ENCODE measurements at regions not wholly inside any gene's neighbourhood (a gene's known extent, or its start where the extent isn't known, plus 50 kb on each side); places are given as distances from the start of the nearest gene placed in this dataset.

DNA sequence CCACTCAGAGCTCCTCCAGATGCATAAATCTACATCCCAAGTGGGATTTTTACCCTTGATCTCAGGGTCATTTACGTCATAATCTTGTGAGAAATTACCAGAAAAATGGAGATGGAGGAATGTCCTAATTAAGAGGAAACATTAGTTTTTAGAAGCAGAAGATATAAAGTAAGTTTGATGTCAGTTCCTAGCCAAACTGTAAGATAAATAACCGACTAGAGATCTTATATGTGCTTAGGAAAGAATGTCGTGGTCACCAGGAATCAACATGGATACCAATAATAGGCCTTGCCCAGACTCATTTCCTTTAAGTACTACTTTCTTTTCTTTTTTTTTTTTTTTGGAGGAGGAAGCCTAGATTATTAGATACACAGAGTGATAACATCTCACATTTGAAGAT is 186.9 kb downstream of the UTRN start:
- H3K9me3 ChIP-seq, result no peaks in the 10 kb centered on the region
- TF ChIP-seq, protein P1, sequence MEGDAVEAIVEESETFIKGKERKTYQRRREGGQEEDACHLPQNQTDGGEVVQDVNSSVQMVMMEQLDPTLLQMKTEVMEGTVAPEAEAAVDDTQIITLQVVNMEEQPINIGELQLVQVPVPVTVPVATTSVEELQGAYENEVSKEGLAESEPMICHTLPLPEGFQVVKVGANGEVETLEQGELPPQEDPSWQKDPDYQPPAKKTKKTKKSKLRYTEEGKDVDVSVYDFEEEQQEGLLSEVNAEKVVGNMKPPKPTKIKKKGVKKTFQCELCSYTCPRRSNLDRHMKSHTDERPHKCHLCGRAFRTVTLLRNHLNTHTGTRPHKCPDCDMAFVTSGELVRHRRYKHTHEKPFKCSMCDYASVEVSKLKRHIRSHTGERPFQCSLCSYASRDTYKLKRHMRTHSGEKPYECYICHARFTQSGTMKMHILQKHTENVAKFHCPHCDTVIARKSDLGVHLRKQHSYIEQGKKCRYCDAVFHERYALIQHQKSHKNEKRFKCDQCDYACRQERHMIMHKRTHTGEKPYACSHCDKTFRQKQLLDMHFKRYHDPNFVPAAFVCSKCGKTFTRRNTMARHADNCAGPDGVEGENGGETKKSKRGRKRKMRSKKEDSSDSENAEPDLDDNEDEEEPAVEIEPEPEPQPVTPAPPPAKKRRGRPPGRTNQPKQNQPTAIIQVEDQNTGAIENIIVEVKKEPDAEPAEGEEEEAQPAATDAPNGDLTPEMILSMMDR (IDR thresholded peaks at IDR 0.05), result no peak
- H3K36me3 ChIP-seq, result peaks cover 20% of the 10 kb centered on the region
- DNase-seq (ENCODE audit: low spot score), result no peak
- no peaks in the 10 kb centered on the region for H3K4me1 ChIP-seq
- no peaks in the 10 kb centered on the region for H3K27me3 ChIP-seq
- H3K4me3 ChIP-seq, result no peak overlapping the region
- no peak overlapping the region for H3K27ac ChIP-seq

DNA sequence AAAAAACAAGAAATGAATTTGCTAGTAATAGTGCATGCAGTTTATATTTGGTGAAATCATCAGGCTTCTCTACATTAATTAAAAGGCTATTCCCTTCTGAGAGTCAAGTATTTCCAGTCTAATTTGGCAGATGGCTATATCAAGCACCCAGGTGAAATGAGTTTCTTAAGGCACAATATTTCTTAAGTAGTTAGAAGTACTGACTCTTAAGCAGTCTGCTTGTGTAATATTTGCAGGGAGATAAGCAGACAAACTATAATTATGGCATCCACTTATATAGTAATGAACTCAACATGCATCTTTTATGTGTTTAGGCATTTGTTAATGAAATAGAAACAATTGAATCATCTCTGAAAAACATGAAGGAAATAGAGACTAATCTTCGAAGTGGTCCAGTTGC is 189.2 kb downstream of the UTRN start:
- H3K27me3 ChIP-seq, result no peaks in the 10 kb centered on the region
- TF ChIP-seq, protein P1 (IDR thresholded peaks at IDR 0.05), result no peak
- H3K4me1 ChIP-seq, result peaks cover 0 to 20% of the 10 kb centered on the region in 2 donors
- H3K36me3 ChIP-seq, result peaks cover 20% of the 10 kb centered on the region
- no peak overlapping the region for H3K4me3 ChIP-seq
- no peak for DNase-seq (ENCODE audit: low spot score)
- H3K27ac ChIP-seq, result no peak overlapping the region
- H3K9me3 ChIP-seq, result no peaks in the 10 kb centered on the region

DNA sequence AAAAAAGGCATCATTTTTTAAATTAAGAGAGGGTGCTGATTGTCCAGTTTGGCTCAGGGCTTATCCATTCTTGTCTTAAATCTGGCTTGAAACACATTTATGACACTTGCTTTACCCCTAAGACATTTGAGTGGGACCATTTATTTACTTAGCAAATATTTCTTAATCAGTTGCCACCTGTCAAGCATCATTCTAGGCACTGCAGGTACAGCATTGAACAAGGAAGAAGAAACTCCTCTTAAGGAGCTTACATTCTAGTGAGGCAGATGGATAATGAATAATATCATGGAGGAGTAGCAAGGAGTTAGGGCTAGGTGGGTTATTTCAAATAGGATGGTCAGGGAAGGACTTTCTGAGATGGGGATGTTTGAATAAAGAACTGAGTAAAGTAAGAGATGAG is 189.8 kb downstream of the UTRN start:
- DNase-seq (ENCODE audit: low spot score), result no peak
- Histone ChIP-seq H3K36me3 (peaks cover 20% of the 10 kb centered on the region), H3K4me3 (no peak overlapping the region), H3K9me3 (no peaks in the 10 kb centered on the region), H3K27me3 (no peaks in the 10 kb centered on the region), H3K27ac (no peak overlapping the region), H3K4me1 (peaks cover 0 to 26% of the 10 kb centered on the region in 2 donors)
- TF ChIP-seq, protein P1 (IDR thresholded peaks at IDR 0.05), result no peak

DNA sequence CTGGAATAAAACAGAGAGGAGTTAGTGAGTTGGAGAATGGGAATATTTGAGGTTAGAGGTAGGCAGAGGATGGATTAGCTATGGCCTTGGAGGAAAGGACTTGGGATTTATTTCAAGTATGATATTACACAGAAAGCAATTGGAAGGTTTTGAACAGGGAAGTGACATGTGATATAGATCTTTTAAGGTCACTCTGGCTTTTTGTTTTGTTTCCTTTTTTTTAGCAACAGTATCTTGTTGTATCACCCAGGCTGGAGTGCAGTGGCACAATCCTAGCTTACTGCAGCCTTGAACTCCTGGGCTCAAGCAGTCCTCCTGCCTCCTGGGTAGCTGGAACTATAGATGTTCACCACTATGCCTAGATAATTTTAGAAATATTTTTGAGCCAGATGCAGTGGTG is 190.3 kb downstream of the UTRN start:
- no peak overlapping the region for H3K27ac ChIP-seq
- no peak overlapping the region for H3K4me3 ChIP-seq
- peaks cover 24% of the 10 kb centered on the region for H3K36me3 ChIP-seq
- no peaks in the 10 kb centered on the region for H3K27me3 ChIP-seq
- TF ChIP-seq, protein P1 (IDR thresholded peaks at IDR 0.05), result no peak
- no peaks in the 10 kb centered on the region for H3K9me3 ChIP-seq
- H3K4me1 ChIP-seq, result peaks cover 0 to 31% of the 10 kb centered on the region in 2 donors
- no peak for DNase-seq (ENCODE audit: low spot score)

DNA sequence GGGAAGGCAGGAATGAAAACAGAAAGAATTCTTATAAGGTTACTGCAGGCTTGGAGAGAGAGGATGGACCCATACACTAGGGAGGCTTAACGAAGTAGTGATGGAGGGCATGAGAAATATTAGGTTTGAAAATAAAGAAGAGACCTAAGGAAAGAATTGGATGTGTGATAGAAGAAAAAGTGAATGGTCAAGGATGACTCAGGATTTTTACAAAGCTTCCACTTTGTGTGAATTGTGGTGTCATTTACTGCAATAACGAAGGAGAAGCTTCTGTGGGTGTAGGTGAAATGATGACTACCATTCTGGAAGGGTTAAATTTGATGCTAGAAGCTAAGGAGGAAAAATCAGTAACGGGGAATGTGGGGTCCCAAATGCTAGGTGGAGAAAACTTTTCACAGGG is 191.2 kb downstream of the UTRN start:
- no peak for DNase-seq (ENCODE audit: low spot score)
- no peaks in the 10 kb centered on the region for H3K9me3 ChIP-seq
- no peak overlapping the region for H3K4me3 ChIP-seq
- H3K27me3 ChIP-seq, result no peaks in the 10 kb centered on the region
- H3K27ac ChIP-seq, result no peak overlapping the region
- peaks cover 24% of the 10 kb centered on the region for H3K36me3 ChIP-seq
- H3K4me1 ChIP-seq, result peaks cover 0 to 36% of the 10 kb centered on the region in 2 donors
- TF ChIP-seq, protein P1 (IDR thresholded peaks at IDR 0.05), result no peak

DNA sequence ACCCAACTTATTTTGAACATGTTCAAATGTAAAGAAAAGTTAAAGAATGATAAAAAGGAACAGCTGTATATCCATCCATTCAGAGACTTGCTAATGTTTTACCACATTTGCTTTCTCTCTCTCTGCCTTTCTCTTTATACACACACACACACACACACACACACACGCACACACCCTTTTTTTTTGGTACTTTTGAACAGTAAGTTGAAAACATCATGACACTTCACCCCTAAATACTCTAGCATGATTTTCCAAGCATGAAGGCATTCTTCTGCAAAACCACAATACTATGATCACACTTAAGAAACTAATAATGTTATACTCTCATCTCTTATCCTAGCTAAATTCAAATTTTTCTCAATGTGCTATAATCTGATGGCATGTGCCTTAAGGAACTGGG is 192.3 kb downstream of the UTRN start:
- Histone ChIP-seq H3K27ac (no peak overlapping the region), H3K4me1 (peaks cover 0 to 36% of the 10 kb centered on the region in 2 donors), H3K9me3 (no peaks in the 10 kb centered on the region), H3K4me3 (no peak overlapping the region), H3K36me3 (peaks cover 24% of the 10 kb centered on the region), H3K27me3 (no peaks in the 10 kb centered on the region)
- DNase-seq (ENCODE audit: low spot score), result no peak
- TF ChIP-seq, protein P1 (IDR thresholded peaks at IDR 0.05), result no peak
